Panc1 (cell line): ENCODE measurements at regions not wholly inside any gene's neighbourhood (a gene's known extent, or its start where the extent isn't known, plus 50 kb on each side); places are given as distances from the start of the nearest gene placed in this dataset.

ENCODE experiments used
- ATAC-seq: fragments of 200-7000 bp; cut with Tn5 transposase; 2 replicates; pipeline ENCODE4 v1.9.1; 2020; ENCODE audit warnings: mild to moderate bottlenecking, moderate library complexity
- BruUV-seq: library from RNA; stranded (reverse); fragments of 400-500 nt; replicated peaks from 2 replicates; lab custom pipeline; 2021; lab: Mats Ljungman, UMichigan
- CTCF ChIA-PET: fragments of 300-600 bp; sonication (Branson Sonifier 250); formaldehyde crosslinking; loops from one replicate; lab custom pipeline; 2022; ENCODE audit warnings: antibody characterized with exemption; lab: Charles Lee
- POLR2A ChIA-PET: fragments of 300-600 bp; sonication (Branson Sonifier 250); formaldehyde crosslinking; loops from one replicate; lab custom pipeline; 2022; ENCODE audit warnings: antibody characterized with exemption; lab: Charles Lee
- DNase-seq: peaks from one replicate; pipeline ENCODE4 v3.0.0-alpha.2; 2010; ENCODE audit warnings: low read depth, low spot score
- H3K27ac ChIP-seq: 2 replicates; pipeline ENCODE4 v1.5.1; 2011; ENCODE audit warnings: mild to moderate bottlenecking, low read length, inconsistent platforms
- H3K27me3 ChIP-seq: fragments of 200-500 bp; sonication (Bioruptor generic); 2 replicates; pipeline ENCODE4 v1.6.0; 2014; ENCODE audit warnings: low read length, inconsistent platforms; ENCODE audit not compliant: control insufficient read depth, insufficient read depth
- H3K36me3 ChIP-seq: fragments of 200-500 bp; sonication (Bioruptor generic); 2 replicates; pipeline ENCODE4 v1.5.1; 2014; ENCODE audit warnings: inconsistent platforms, mild to moderate bottlenecking, low read length, moderate library complexity; ENCODE audit not compliant: control insufficient read depth, insufficient read depth
- H3K4me1 ChIP-seq: 2 replicates; pipeline ENCODE4 v1.5.1; 2011; ENCODE audit warnings: inconsistent platforms, mild to moderate bottlenecking, low read length, moderate library complexity; ENCODE audit not compliant: control insufficient read depth, insufficient read depth
- H3K4me3 ChIP-seq, 2 experiments: 2 replicates each; pipeline ENCODE4 v1.5.1; 2011 to 2012; ENCODE audit warnings: low read depth in 2 of 2, low read length in 2 of 2, mild to moderate bottlenecking in 2 of 2, inconsistent platforms in 1 of 2, moderate library complexity in 1 of 2
- H3K9me3 ChIP-seq: fragments of 200-500 bp; sonication (Bioruptor generic); 2 replicates; pipeline ENCODE4 v1.5.1; 2014; ENCODE audit warnings: low read depth, mild to moderate bottlenecking, inconsistent platforms, low read length, moderate library complexity; ENCODE audit not compliant: control insufficient read depth, insufficient read depth
- POLR2AphosphoS5 ChIP-seq: IDR thresholded peaks from 2 replicates; pipeline ENCODE4 v1.6.1; 2012; ENCODE audit warnings: mild to moderate bottlenecking, low read depth, low read length, moderate library complexity
- SIN3A ChIP-seq: IDR thresholded peaks from 2 replicates; pipeline ENCODE4 v1.6.1; 2012; ENCODE audit warnings: low read depth, mild to moderate bottlenecking, low read length, moderate library complexity, borderline replicate concordance; ENCODE audit not compliant: insufficient read depth
- TCF7L2 ChIP-seq: IDR thresholded peaks from 2 replicates; pipeline ENCODE4 v1.6.1; 2011; ENCODE audit warnings: mild to moderate bottlenecking, low read depth, low read length, inconsistent platforms
- in situ Hi-C: cut with HindIII; loops from 2 replicates; pipeline ENCODE4 v1.10.0; 2016; ENCODE audit warnings: low sequenced_read_pairs, low pct_unique_long_range_greater_than_20kb
- intact Hi-C: fragments of 100-400 bp; cut with micrococcal nuclease; formaldehyde crosslinking; loops from one replicate; pipeline ENCODE4 v1.10.0; 2022; ENCODE audit not compliant: unreplicated experiment
- TF ChIP-seq, protein P1 (sequence below): fragments of 450-650 bp; IDR thresholded peaks from 2 replicates; pipeline ENCODE4 v1.5.1; 2017; ENCODE audit warnings: mild to moderate bottlenecking
- TF ChIP-seq, protein P2 (sequence below), 2 experiments: IDR thresholded peaks; 2 replicates each; pipeline ENCODE4 v1.6.1; 2011 to 2012; ENCODE audit warnings: low read depth in 2 of 2, control low read depth in 1 of 2, low read length in 1 of 2, mild to moderate bottlenecking in 1 of 2, moderate library complexity in 1 of 2; ENCODE audit not compliant: insufficient read depth in 1 of 2

DNA sequence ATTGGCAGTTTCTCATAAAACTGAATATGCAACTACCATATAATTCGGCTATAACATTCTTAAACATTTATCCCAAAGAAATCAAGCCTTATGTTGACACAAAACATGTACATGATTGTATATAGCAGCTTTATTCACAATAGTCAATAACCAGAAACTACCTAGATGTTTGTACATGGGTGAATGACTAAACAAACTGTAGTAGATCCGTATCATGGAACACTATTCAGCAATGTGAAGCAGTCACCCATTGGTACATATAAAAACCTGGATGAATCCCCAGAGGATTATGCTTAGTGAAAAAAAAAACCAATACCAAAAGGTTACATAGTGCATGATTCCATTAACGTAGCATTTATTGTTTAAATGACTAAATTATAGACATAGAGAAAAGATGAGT lies 471.7 kb upstream of the KLHL1 start:
- no TSS peak for BruUV-seq
- DNase-seq (no peak), ATAC-seq (no peak)
- H3K4me3 ChIP-seq, result no peak overlapping the region
- no peak overlapping the region for H3K27ac ChIP-seq
- ChIA-PET CTCF (no interaction called here), POLR2A (no interaction called here)
- H3K4me1 ChIP-seq, result no peaks in the 10 kb centered on the region
- in situ Hi-C loops (no loop called here), intact Hi-C loops (no loop called here)
- H3K9me3 ChIP-seq, result no peaks in the 10 kb centered on the region
- H3K36me3 ChIP-seq, result no peaks in the 10 kb centered on the region
- no peaks in the 10 kb centered on the region for H3K27me3 ChIP-seq
- no peak for TF ChIP-seq POLR2AphosphoS5
- TF ChIP-seq, protein P1, sequence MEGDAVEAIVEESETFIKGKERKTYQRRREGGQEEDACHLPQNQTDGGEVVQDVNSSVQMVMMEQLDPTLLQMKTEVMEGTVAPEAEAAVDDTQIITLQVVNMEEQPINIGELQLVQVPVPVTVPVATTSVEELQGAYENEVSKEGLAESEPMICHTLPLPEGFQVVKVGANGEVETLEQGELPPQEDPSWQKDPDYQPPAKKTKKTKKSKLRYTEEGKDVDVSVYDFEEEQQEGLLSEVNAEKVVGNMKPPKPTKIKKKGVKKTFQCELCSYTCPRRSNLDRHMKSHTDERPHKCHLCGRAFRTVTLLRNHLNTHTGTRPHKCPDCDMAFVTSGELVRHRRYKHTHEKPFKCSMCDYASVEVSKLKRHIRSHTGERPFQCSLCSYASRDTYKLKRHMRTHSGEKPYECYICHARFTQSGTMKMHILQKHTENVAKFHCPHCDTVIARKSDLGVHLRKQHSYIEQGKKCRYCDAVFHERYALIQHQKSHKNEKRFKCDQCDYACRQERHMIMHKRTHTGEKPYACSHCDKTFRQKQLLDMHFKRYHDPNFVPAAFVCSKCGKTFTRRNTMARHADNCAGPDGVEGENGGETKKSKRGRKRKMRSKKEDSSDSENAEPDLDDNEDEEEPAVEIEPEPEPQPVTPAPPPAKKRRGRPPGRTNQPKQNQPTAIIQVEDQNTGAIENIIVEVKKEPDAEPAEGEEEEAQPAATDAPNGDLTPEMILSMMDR, result no peak
- TF ChIP-seq SIN3A, result no peak
- no peak for TF ChIP-seq TCF7L2
- TF ChIP-seq, protein P2, sequence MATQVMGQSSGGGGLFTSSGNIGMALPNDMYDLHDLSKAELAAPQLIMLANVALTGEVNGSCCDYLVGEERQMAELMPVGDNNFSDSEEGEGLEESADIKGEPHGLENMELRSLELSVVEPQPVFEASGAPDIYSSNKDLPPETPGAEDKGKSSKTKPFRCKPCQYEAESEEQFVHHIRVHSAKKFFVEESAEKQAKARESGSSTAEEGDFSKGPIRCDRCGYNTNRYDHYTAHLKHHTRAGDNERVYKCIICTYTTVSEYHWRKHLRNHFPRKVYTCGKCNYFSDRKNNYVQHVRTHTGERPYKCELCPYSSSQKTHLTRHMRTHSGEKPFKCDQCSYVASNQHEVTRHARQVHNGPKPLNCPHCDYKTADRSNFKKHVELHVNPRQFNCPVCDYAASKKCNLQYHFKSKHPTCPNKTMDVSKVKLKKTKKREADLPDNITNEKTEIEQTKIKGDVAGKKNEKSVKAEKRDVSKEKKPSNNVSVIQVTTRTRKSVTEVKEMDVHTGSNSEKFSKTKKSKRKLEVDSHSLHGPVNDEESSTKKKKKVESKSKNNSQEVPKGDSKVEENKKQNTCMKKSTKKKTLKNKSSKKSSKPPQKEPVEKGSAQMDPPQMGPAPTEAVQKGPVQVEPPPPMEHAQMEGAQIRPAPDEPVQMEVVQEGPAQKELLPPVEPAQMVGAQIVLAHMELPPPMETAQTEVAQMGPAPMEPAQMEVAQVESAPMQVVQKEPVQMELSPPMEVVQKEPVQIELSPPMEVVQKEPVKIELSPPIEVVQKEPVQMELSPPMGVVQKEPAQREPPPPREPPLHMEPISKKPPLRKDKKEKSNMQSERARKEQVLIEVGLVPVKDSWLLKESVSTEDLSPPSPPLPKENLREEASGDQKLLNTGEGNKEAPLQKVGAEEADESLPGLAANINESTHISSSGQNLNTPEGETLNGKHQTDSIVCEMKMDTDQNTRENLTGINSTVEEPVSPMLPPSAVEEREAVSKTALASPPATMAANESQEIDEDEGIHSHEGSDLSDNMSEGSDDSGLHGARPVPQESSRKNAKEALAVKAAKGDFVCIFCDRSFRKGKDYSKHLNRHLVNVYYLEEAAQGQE (IDR thresholded peaks at IDR 0.05; ENCODE audit: insufficient read depth in 1 of 2, low read depth in 2 of 2, low read length in 1 of 2), result no peak

DNA sequence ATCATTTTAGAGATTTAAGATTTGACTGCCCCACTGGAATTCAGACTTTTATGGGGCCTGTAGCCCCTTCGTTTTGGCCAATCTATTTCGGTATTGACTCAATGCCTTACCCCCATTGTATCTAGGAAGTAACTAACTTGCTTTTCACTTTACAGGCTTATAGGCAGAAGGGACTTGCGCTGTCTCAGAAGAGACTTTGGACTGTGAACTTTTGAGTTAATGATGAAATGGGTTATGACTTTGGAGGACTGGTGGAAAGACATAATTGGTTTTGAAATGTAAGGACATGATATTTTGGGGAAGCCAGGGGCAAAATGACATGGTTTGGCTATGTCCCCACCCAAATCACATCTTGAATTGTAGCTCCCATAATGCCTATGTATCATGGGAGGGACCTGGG lies 463.0 kb upstream of the KLHL1 start:
- in situ Hi-C loops, result no loop called here
- no peak for ATAC-seq
- no peak overlapping the region for H3K27ac ChIP-seq
- no peaks in the 10 kb centered on the region for H3K9me3 ChIP-seq
- no peaks in the 10 kb centered on the region for H3K36me3 ChIP-seq
- no peak overlapping the region for H3K4me3 ChIP-seq
- DNase-seq, result no peak
- POLR2A ChIA-PET, result no interaction called here
- intact Hi-C loops, result no loop called here
- TF ChIP-seq POLR2AphosphoS5 (no peak), TCF7L2 (no peak), SIN3A (no peak)
- TF ChIP-seq, protein P1, result no peak
- TF ChIP-seq, protein P2 (IDR thresholded peaks at IDR 0.05; ENCODE audit: insufficient read depth in 1 of 2, low read depth in 2 of 2, low read length in 1 of 2), result no peak
- no TSS peak for BruUV-seq
- no peaks in the 10 kb centered on the region for H3K4me1 ChIP-seq
- CTCF ChIA-PET, result no interaction called here
- no peaks in the 10 kb centered on the region for H3K27me3 ChIP-seq
